ENCODE measurements at regions not wholly inside any gene's neighbourhood (a gene's known extent, or its start where the extent isn't known, plus 50 kb on each side); places are given as distances from the start of the nearest gene placed in this dataset.

DNA sequence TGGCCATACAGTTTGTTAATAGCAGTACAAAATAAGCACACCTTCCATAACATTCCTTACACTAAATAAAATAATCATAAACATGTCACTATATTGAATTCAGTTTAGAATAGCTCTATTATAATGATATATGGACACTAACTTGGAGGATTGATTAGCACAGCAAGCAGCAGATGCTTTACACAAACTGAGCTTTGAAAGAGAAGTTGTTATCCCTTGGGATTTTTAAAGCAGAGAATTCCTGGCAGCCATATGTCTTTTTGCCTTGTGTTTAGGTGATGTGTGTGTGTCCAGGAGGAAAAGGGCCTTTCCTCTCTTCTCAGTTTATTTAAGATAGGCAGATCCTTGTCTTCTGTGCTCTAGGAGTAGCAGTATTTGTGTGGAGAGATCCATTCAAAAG lies 232.2 kb upstream of the GRIN3A start:
- Mint-ChIP-seq H3K36me3 (no peaks in the 10 kb centered on the region), H3K4me3 (no peak overlapping the region), H3K27me3 (no peaks in the 10 kb centered on the region), H3K4me1 (ENCODE audit: unreplicated experiment) (no peaks in the 10 kb centered on the region), H3K9me3 (no peaks in the 10 kb centered on the region), H3K27ac (no peak overlapping the region)
- TF ChIP-seq, protein P1, sequence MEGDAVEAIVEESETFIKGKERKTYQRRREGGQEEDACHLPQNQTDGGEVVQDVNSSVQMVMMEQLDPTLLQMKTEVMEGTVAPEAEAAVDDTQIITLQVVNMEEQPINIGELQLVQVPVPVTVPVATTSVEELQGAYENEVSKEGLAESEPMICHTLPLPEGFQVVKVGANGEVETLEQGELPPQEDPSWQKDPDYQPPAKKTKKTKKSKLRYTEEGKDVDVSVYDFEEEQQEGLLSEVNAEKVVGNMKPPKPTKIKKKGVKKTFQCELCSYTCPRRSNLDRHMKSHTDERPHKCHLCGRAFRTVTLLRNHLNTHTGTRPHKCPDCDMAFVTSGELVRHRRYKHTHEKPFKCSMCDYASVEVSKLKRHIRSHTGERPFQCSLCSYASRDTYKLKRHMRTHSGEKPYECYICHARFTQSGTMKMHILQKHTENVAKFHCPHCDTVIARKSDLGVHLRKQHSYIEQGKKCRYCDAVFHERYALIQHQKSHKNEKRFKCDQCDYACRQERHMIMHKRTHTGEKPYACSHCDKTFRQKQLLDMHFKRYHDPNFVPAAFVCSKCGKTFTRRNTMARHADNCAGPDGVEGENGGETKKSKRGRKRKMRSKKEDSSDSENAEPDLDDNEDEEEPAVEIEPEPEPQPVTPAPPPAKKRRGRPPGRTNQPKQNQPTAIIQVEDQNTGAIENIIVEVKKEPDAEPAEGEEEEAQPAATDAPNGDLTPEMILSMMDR (conservative IDR thresholded peaks at IDR 0.05) = no peak
- no peak for DNase-seq (ENCODE audit: extremely low spot score, unreplicated experiment)

DNA sequence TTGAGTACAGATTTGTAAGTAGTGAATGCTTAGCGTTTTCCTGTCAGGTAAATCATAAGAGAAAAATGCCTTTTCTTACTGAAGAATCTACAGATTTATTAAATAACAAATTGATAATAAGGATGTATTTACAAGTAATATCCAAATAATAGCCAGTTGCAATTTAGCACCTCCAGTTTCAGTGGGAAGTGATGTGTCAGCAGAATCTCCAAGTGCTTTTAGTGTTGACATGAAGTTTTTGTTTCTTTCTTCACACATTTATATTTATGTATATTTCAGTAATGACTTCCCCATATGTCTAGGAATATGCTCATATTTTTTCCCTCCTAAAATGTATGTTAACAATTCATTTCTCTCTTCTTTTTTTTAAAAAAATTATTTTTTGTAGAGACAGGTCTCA lies 229.9 kb upstream of the GRIN3A start:
- TF ChIP-seq, protein P1 (conservative IDR thresholded peaks at IDR 0.05) = no peak
- no peaks in the 10 kb centered on the region for H3K27me3 Mint-ChIP-seq
- H3K4me3 Mint-ChIP-seq = no peak overlapping the region
- H3K27ac Mint-ChIP-seq = no peak overlapping the region
- DNase-seq (ENCODE audit: extremely low spot score, unreplicated experiment) = no peak
- H3K9me3 Mint-ChIP-seq = no peaks in the 10 kb centered on the region
- no peaks in the 10 kb centered on the region for H3K4me1 Mint-ChIP-seq (ENCODE audit: unreplicated experiment)
- no peaks in the 10 kb centered on the region for H3K36me3 Mint-ChIP-seq

DNA sequence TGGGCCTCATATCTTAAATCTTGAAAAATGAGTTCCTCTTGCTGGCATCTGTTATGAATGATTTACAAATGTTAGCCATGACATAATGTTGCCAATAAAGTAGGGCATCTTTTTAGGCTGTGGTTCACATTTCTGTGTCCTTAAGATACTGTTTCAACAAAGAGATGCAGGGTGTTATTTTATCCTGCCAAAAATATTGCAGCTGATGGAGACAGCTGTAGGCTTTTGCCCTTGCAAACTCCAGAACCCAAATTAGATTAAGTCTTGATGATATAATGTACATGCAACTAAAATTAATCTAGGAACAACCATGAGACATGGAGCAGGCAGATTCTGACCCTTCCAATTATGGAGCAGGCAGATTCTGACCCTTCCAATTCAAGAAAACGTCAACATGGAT lies 228.2 kb upstream of the GRIN3A start:
- H3K27me3 Mint-ChIP-seq = no peaks in the 10 kb centered on the region
- no peaks in the 10 kb centered on the region for H3K4me1 Mint-ChIP-seq (ENCODE audit: unreplicated experiment)
- no peaks in the 10 kb centered on the region for H3K36me3 Mint-ChIP-seq
- DNase-seq (ENCODE audit: extremely low spot score, unreplicated experiment) = no peak
- TF ChIP-seq, protein P1 (conservative IDR thresholded peaks at IDR 0.05) = no peak
- H3K27ac Mint-ChIP-seq = no peak overlapping the region
- H3K9me3 Mint-ChIP-seq = no peaks in the 10 kb centered on the region
- no peak overlapping the region for H3K4me3 Mint-ChIP-seq

DNA sequence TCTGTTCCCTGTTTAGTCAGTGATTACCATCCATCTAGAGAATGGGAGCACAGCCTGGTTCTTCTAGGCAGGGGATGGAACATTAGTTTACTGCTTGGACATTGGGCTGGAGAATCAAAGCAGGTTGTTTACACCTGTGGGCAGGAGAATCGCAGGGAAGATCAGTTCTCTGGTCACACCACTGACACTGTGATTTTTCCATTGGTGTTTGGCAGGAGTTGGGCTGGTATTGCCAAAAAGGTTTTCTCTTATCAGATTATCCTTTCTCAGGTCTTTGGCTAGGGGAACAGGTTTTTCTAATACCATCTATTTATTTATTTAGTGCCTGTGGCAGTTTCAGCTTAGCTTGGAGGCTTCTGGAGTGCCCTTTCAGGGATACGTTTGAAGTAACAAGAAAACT lies 219.3 kb upstream of the GRIN3A start:
- no peaks in the 10 kb centered on the region for H3K9me3 Mint-ChIP-seq
- no peaks in the 10 kb centered on the region for H3K27me3 Mint-ChIP-seq
- no peaks in the 10 kb centered on the region for H3K4me1 Mint-ChIP-seq (ENCODE audit: unreplicated experiment)
- TF ChIP-seq, protein P1 (conservative IDR thresholded peaks at IDR 0.05) = no peak
- no peak for DNase-seq (ENCODE audit: extremely low spot score, unreplicated experiment)
- no peaks in the 10 kb centered on the region for H3K36me3 Mint-ChIP-seq
- no peak overlapping the region for H3K27ac Mint-ChIP-seq
- no peak overlapping the region for H3K4me3 Mint-ChIP-seq

DNA sequence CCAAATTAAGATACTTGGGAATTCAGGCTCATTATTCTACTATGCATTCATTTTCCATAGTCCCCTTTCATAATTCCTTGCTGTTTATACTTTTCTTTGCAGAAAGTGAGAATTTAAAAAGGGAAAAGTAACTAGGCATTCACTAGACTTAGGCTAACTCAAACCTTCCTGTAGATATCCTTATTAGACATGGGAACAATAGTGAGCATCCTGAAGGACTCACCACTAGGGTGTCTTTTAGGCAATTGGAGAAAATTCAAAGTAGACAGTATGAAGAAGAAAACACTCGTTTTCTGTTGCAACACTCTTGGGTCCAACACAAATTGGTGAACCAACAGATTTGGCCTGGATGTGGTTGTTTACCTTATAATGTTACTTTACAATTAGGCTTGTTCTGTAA lies 213.2 kb upstream of the GRIN3A start:
- no peaks in the 10 kb centered on the region for H3K36me3 Mint-ChIP-seq
- H3K4me3 Mint-ChIP-seq = no peak overlapping the region
- no peaks in the 10 kb centered on the region for H3K4me1 Mint-ChIP-seq (ENCODE audit: unreplicated experiment)
- no peak for DNase-seq (ENCODE audit: extremely low spot score, unreplicated experiment)
- H3K27ac Mint-ChIP-seq = no peak overlapping the region
- no peaks in the 10 kb centered on the region for H3K9me3 Mint-ChIP-seq
- no peaks in the 10 kb centered on the region for H3K27me3 Mint-ChIP-seq
- TF ChIP-seq, protein P1 (conservative IDR thresholded peaks at IDR 0.05) = peak; percentile 45

DNA sequence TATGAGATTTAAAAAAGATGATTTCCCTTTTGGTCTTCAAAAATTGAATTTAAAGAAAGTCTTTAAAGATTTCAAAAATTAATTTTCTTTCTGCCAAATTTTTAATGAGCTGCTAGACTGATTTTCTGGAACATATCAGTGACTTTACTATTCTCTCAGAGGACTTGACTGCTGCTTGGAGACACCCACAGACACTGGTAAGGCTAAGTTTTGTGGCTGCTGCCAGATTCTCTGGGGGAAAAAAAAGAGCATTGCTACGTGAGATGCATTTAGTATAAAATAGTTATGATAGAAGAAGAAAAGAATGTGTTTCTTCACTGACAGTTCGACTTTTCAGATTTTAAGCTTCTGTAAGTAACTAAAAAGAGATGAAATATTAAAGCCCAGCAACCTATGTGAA lies 193.3 kb upstream of the GRIN3A start:
- DNase-seq (ENCODE audit: extremely low spot score, unreplicated experiment) = no peak
- no peaks in the 10 kb centered on the region for H3K4me1 Mint-ChIP-seq (ENCODE audit: unreplicated experiment)
- H3K9me3 Mint-ChIP-seq = no peaks in the 10 kb centered on the region
- no peak overlapping the region for H3K4me3 Mint-ChIP-seq
- TF ChIP-seq, protein P1 (conservative IDR thresholded peaks at IDR 0.05) = no peak
- no peaks in the 10 kb centered on the region for H3K36me3 Mint-ChIP-seq
- no peaks in the 10 kb centered on the region for H3K27me3 Mint-ChIP-seq
- no peak overlapping the region for H3K27ac Mint-ChIP-seq
